ENCODE measurements at regions not wholly inside any gene's neighbourhood (a gene's known extent, or its start where the extent isn't known, plus 50 kb on each side); places are given as distances from the start of the nearest gene placed in this dataset.

DNA sequence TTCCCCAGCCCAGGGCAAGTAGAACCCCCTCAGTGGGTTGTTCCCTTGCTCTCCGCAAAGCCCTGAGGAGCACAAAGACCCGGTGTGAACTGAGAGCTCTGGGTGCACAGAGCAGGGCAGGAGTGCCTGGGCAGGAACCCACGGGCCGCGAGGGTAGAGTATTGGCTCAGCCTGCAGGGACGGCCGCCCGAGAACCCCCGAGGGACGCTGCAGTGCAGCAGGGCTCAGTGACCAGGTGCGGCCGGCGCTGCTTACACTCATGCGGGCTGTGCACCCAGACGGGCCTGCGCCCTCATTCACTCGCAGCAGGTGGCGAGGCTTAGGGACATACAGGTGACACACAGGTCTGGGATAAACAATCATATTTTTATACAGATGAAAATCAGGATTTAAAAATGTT is 51.9 kb upstream of the PDE10A start:
- no peaks in the 10 kb centered on the region for H3K4me1 ChIP-seq
- WGBS, 2 donors, result 94 to 97% methylated on average over 14 to 18 of the region's 18 CpGs
- H3K27me3 ChIP-seq, result no peaks in the 10 kb centered on the region
- no peaks in the 10 kb centered on the region for H3K9me3 ChIP-seq
- DNase-seq, result peak in 1 of 2 donors; percentile 68
- no peak overlapping the region for H3K27ac ChIP-seq
- no peak overlapping the region for H3K4me3 ChIP-seq
- TF ChIP-seq POLR2A (IDR thresholded peaks at IDR 0.05) (no peak), POLR2AphosphoS5 (IDR thresholded peaks at IDR 0.05) (no peak), EP300 (IDR thresholded peaks at IDR 0.05) (no peak)
- TF ChIP-seq, protein P1, sequence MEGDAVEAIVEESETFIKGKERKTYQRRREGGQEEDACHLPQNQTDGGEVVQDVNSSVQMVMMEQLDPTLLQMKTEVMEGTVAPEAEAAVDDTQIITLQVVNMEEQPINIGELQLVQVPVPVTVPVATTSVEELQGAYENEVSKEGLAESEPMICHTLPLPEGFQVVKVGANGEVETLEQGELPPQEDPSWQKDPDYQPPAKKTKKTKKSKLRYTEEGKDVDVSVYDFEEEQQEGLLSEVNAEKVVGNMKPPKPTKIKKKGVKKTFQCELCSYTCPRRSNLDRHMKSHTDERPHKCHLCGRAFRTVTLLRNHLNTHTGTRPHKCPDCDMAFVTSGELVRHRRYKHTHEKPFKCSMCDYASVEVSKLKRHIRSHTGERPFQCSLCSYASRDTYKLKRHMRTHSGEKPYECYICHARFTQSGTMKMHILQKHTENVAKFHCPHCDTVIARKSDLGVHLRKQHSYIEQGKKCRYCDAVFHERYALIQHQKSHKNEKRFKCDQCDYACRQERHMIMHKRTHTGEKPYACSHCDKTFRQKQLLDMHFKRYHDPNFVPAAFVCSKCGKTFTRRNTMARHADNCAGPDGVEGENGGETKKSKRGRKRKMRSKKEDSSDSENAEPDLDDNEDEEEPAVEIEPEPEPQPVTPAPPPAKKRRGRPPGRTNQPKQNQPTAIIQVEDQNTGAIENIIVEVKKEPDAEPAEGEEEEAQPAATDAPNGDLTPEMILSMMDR (IDR thresholded peaks at IDR 0.05), result no peak
- no peaks in the 10 kb centered on the region for H3K36me3 ChIP-seq
- no peak for ATAC-seq (ENCODE audit: low FRiP score in 2 of 2)

DNA sequence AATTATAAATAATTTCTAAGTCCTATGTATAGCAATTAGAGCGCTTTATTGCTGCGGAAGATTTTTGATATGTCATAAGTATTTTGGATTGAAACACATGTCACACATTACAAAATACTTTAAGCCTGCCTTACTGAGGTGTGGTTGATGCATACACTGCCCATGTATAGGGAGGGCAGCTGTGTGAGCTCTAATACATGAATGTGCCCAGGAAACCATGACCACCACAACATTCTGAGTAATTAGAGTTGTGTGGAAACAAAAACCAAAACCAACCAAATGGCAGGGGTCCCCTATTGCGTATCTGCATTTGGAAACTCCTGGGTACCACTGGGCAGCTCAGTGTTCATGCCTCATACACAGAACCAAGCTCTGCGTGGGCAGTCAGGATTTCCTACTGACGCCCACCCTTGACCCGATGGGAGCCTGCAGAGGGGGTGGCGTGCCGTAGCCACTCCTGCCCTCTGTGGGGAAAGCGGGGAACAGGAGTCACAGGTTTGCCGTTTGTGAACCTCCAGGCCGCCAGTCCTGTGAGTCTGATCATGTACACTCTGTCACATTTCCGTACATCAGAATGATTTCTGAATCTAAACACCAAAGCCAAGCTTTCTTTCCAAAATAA is 50.9 kb upstream of the PDE10A start:
- no peaks in the 10 kb centered on the region for H3K27me3 ChIP-seq
- H3K27ac ChIP-seq, result no peak overlapping the region
- ATAC-seq (ENCODE audit: low FRiP score in 2 of 2) (no peak), DNase-seq (no peak)
- WGBS, 2 donors, result 88 to 95% methylated on average over 11 to 12 of the region's 12 CpGs
- no peak overlapping the region for H3K4me3 ChIP-seq
- no peaks in the 10 kb centered on the region for H3K4me1 ChIP-seq
- H3K9me3 ChIP-seq, result no peaks in the 10 kb centered on the region
- H3K36me3 ChIP-seq, result no peaks in the 10 kb centered on the region
- TF ChIP-seq POLR2AphosphoS5 (IDR thresholded peaks at IDR 0.05) (no peak), POLR2A (IDR thresholded peaks at IDR 0.05) (no peak), EP300 (IDR thresholded peaks at IDR 0.05) (no peak)
- TF ChIP-seq, protein P1 (IDR thresholded peaks at IDR 0.05), result no peak

Small RNA genes in the stretch of these regions (small RNA-seq; reads per million reads assigned to genes)
- gene RNU6-730P, result 0 reads per million in 4 donors
